GM12878 (cell line): ENCODE measurements at regions not wholly inside any gene's neighbourhood (a gene's known extent, or its start where the extent isn't known, plus 50 kb on each side); places are given as distances from the start of the nearest gene placed in this dataset.

ENCODE experiments used
- ATAC-seq: fragments of 200-7000 bp; cut with Tn5 transposase; 3 replicates; pipeline ENCODE4 v1.9.1; 2020; ENCODE audit warnings: mild to moderate bottlenecking, moderate library complexity
- BruUV-seq: library from RNA; stranded (reverse); fragments of 400-500 nt; replicated peaks from 2 replicates; lab custom pipeline; 2021; lab: Mats Ljungman, UMichigan
- CTCF ChIA-PET: fragments of 300-600 bp; sonication (Branson Sonifier 250); formaldehyde crosslinking; extraction: SDS; loops from one replicate; lab custom pipeline; 2021; ENCODE audit warnings: inconsistent platforms; lab: Yijun Ruan, JAX
- POLR2A ChIA-PET: fragments of 350-600 bp; formaldehyde crosslinking; extraction: SDS; loops from one replicate; lab custom pipeline; 2021; ENCODE audit warnings: inconsistent platforms; lab: Charles Lee
- RAD21 ChIA-PET: fragments of 300-600 bp; sonication (Branson Sonifier 250); formaldehyde crosslinking; loops from one replicate; lab custom pipeline; 2023; ENCODE audit warnings: antibody characterized with exemption; ENCODE audit not compliant: unreplicated experiment; lab: Charles Lee
- SMC1A ChIA-PET: fragments of 300-600 bp; sonication (Branson Sonifier 250); formaldehyde crosslinking; loops from one replicate; lab custom pipeline; 2023; ENCODE audit not compliant: unreplicated experiment, uncharacterized antibody; lab: Charles Lee
- DNase-seq: peaks from one replicate; pipeline ENCODE4 v3.0.0-alpha.2; 2011; ENCODE audit warnings: low read depth, low spot score
- FAIRE-seq: peaks from 3 replicates; lab custom pipeline; 2011; peaks lifted over from hg19 to GRCh38; lab: Jason Lieb, UNC
- H2AFZ ChIP-seq: 2 replicates; pipeline ENCODE4 v1.6.0; 2011; ENCODE audit warnings: low read depth, low read length, control low read depth; ENCODE audit not compliant: control insufficient read depth
- H3K27ac ChIP-seq: 2 replicates; pipeline ENCODE4 v1.5.1; 2011; ENCODE audit warnings: control low read depth; ENCODE audit not compliant: control insufficient read depth, insufficient read depth
- H3K27me3 ChIP-seq, 2 experiments: replicated peaks in 1 of 2; 2 replicates each; pipeline versions ENCODE4 v1.6.0 to v1.6.1; 2011; ENCODE audit warnings: low read length in 1 of 2; ENCODE audit not compliant: control insufficient read depth in 2 of 2, insufficient read depth in 2 of 2
- H3K36me3 ChIP-seq, 2 experiments: 2 replicates each; pipeline ENCODE4 v1.5.1; 2011; ENCODE audit warnings: low read length in 1 of 2; ENCODE audit not compliant: control insufficient read depth in 2 of 2, insufficient read depth in 2 of 2
- H3K4me1 ChIP-seq: 2 replicates; pipeline ENCODE4 v1.6.1; 2011; ENCODE audit warnings: mild to moderate bottlenecking, low read length, moderate library complexity, mixed read lengths; ENCODE audit not compliant: control insufficient read depth, insufficient read depth
- H3K4me2 ChIP-seq: 2 replicates; pipeline ENCODE4 v1.6.0; 2011; ENCODE audit warnings: control low read depth; ENCODE audit not compliant: control insufficient read depth, insufficient read depth
- H3K4me3 ChIP-seq: fragments of 200-600 bp; sonication (generic); 2 replicates; pipeline ENCODE4 v1.5.1; 2016
- H3K79me2 ChIP-seq: 2 replicates; pipeline ENCODE4 v1.6.0; 2011; ENCODE audit warnings: low read length; ENCODE audit not compliant: control insufficient read depth, insufficient read depth
- H3K9ac ChIP-seq: 2 replicates; pipeline ENCODE4 v1.8.0; 2011; ENCODE audit warnings: low read length, control low read depth, mixed read lengths; ENCODE audit not compliant: control insufficient read depth, insufficient read depth
- H3K9me3 ChIP-seq: replicated peaks from 3 replicates; pipeline ENCODE4 v1.5.1; 2011; ENCODE audit warnings: mild to moderate bottlenecking, low read length; ENCODE audit not compliant: control insufficient read depth, insufficient read depth
- H4K20me1 ChIP-seq: 2 replicates; pipeline ENCODE4 v1.6.0; 2011; ENCODE audit not compliant: control insufficient read depth, insufficient read depth
- BCL3 ChIP-seq: IDR thresholded peaks from 2 replicates; pipeline ENCODE4 v1.6.1; 2011; ENCODE audit warnings: borderline replicate concordance, low read depth, mild to moderate bottlenecking, moderate library complexity, low read length; ENCODE audit not compliant: insufficient read depth, poor library complexity, severe bottlenecking
- BCLAF1 ChIP-seq: fragments of 450-650 bp; IDR thresholded peaks from 2 replicates; pipeline ENCODE4 v1.6.1; 2017; ENCODE audit warnings: antibody characterized with exemption, mild to moderate bottlenecking, moderate library complexity
- CEBPZ ChIP-seq: fragments of 150-350 bp; IDR thresholded peaks from 2 replicates; pipeline ENCODE4 v1.6.1; 2016; ENCODE audit warnings: low read depth, low read length
- GABPA ChIP-seq: IDR thresholded peaks from 2 replicates; pipeline ENCODE4 v1.6.1; 2014; ENCODE audit warnings: antibody characterized with exemption, low read depth, mild to moderate bottlenecking, inconsistent platforms
- HDAC6 ChIP-seq: fragments of 200-600 bp; sonication (generic); IDR thresholded peaks from one replicate; pipeline ENCODE4 v1.8.0; 2017; ENCODE audit warnings: antibody characterized with exemption; ENCODE audit not compliant: unreplicated experiment
- SMARCA5 ChIP-seq: fragments of 450-650 bp; IDR thresholded peaks from 2 replicates; pipeline ENCODE4 v1.6.1; 2017; ENCODE audit warnings: mild to moderate bottlenecking
- WGBS: methylation state at CpG from one replicate; pipeline ENCODE4 v1.1.6; 2016; ENCODE audit warnings: low lambda C conversion rate; ENCODE audit not compliant: insufficient replicate concordance, insufficient coverage; ENCODE audit errors: missing lambda C conversion rate; 5-methylcytosine and 5-hydroxymethylcytosine counted together
- in situ Hi-C: fragments of 300-500 bp; cut with MboI; formaldehyde crosslinking; loops from 9 replicates; pipeline ENCODE4 v1.14.3; 2018; ENCODE audit warnings: mixed read lengths
- intact Hi-C: fragments of 100-400 bp; cut with micrococcal nuclease; formaldehyde crosslinking; loops from one replicate; pipeline ENCODE4 v1.14.2; 2022; ENCODE audit not compliant: unreplicated experiment

- no peak for TF ChIP-seq CEBPZ
Measured at GRCh38 chr9:75544815-75545214, 345.7 kb upstream of the PCSK5 start (continued).

- no peaks in the 10 kb centered on the region for H4K20me1 ChIP-seq
- TF ChIP-seq BCLAF1 (no peak), HDAC6 (no peak), GABPA (no peak), SMARCA5 (no peak), BCL3 (no peak)
- H3K9ac ChIP-seq, result no peak overlapping the region
- in situ Hi-C loops (no loop called here), intact Hi-C loops (no loop called here)
- H3K4me1 ChIP-seq, result no peaks in the 10 kb centered on the region
- no peaks in the 10 kb centered on the region for H3K27me3 ChIP-seq
- ChIA-PET SMC1A (no interaction called here), POLR2A (no interaction called here), CTCF (no interaction called here), RAD21 (no interaction called here)
- H2AFZ ChIP-seq, result no peak overlapping the region
- FAIRE-seq (no peak), DNase-seq (no peak), ATAC-seq (no peak)
- no peaks in the 10 kb centered on the region for H3K9me3 ChIP-seq
- WGBS, result 12% methylated on average over 3 of the region's 3 CpGs
- no TSS peak for BruUV-seq
- H3K4me2 ChIP-seq, result no peak overlapping the region
- H3K4me3 ChIP-seq, result no peak overlapping the region
- no peaks in the 10 kb centered on the region for H3K79me2 ChIP-seq
- H3K27ac ChIP-seq, result no peak overlapping the region
- H3K36me3 ChIP-seq, result no peaks in the 10 kb centered on the region
Measured at GRCh38 chr9:75545287-75545686, 345.2 kb upstream of the PCSK5 start.
